ENCODE measurements at regions not wholly inside any gene's neighbourhood (a gene's known extent, or its start where the extent isn't known, plus 50 kb on each side); places are given as distances from the start of the nearest gene placed in this dataset.

DNA sequence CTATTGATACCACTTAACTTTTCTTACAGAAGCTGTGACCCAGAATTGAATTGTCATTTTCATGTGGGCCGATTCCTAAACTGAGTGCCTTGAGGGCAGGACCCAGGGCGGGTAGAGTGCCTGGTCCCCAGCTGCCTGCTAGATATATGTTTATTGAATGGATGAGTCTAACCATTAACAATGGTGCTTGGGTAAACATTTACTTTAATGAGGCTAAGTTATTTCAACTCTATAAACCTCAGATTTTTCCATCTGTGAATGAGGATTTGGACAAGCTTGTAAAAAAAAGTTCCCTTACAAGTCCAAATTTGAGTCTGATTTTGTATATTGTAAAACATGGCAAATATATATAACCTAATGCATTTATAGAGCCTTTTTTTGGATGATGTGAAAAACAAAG is 181.8 kb upstream of the ELL2 start:
- Histone ChIP-seq H3K4me2 (ENCODE audit: low read length) (no peak overlapping the region), H3K9me3 (ENCODE audit: low read length) (no peaks in the 10 kb centered on the region), H3K4me1 (ENCODE audit: insufficient read depth, low read length, severe bottlenecking) (no peaks in the 10 kb centered on the region), H4K20me1 (ENCODE audit: insufficient read depth, low read length) (no peaks in the 10 kb centered on the region), H2AFZ (ENCODE audit: low read length) (no peak overlapping the region), H3K9me2 (ENCODE audit: low read depth, low read length) (no peaks in the 10 kb centered on the region), H3K27me3 (ENCODE audit: insufficient read depth, low read length) (no peaks in the 10 kb centered on the region), H3K4me3 (ENCODE audit: low read depth, low read length, poor library complexity, severe bottlenecking) (no peak overlapping the region), H3K79me2 (ENCODE audit: insufficient read depth, low read length) (no peaks in the 10 kb centered on the region), H3K27ac (ENCODE audit: low read depth, low read length, poor library complexity, severe bottlenecking) (no peak overlapping the region), H3K36me3 (ENCODE audit: insufficient read depth, low read length) (no peaks in the 10 kb centered on the region), H3F3A (ENCODE audit: insufficient read depth, low read length) (no peaks in the 10 kb centered on the region), H3K9ac (ENCODE audit: low read length) (no peak overlapping the region)
- TF ChIP-seq CTCF (IDR thresholded peaks at IDR 0.05; ENCODE audit: low read length) (no peak), EZH2 (IDR thresholded peaks at IDR 0.05; ENCODE audit: borderline replicate concordance, low read length) (no peak)

- Histone ChIP-seq H3K9me2 (ENCODE audit: low read depth, low read length) (no peaks in the 10 kb centered on the region), H3K9ac (ENCODE audit: low read length) (no peak overlapping the region), H3K4me1 (ENCODE audit: insufficient read depth, low read length, severe bottlenecking) (no peaks in the 10 kb centered on the region), H3K27me3 (ENCODE audit: insufficient read depth, low read length) (no peaks in the 10 kb centered on the region), H3K4me3 (ENCODE audit: low read depth, low read length, poor library complexity, severe bottlenecking) (no peak overlapping the region), H3K27ac (ENCODE audit: low read depth, low read length, poor library complexity, severe bottlenecking) (no peak overlapping the region), H2AFZ (ENCODE audit: low read length) (no peak overlapping the region), H4K20me1 (ENCODE audit: insufficient read depth, low read length) (no peaks in the 10 kb centered on the region), H3K79me2 (ENCODE audit: insufficient read depth, low read length) (no peaks in the 10 kb centered on the region), H3K36me3 (ENCODE audit: insufficient read depth, low read length) (no peaks in the 10 kb centered on the region), H3K4me2 (ENCODE audit: low read length) (no peak overlapping the region), H3F3A (ENCODE audit: insufficient read depth, low read length) (no peaks in the 10 kb centered on the region), H3K9me3 (ENCODE audit: low read length) (no peaks in the 10 kb centered on the region)
- TF ChIP-seq CTCF (IDR thresholded peaks at IDR 0.05; ENCODE audit: low read length): no peak
- no peak for TF ChIP-seq EZH2 (IDR thresholded peaks at IDR 0.05; ENCODE audit: borderline replicate concordance, low read length)
Observed at GRCh38 chr5:96142786-96143434, 181.3 kb upstream of the ELL2 start.

DNA sequence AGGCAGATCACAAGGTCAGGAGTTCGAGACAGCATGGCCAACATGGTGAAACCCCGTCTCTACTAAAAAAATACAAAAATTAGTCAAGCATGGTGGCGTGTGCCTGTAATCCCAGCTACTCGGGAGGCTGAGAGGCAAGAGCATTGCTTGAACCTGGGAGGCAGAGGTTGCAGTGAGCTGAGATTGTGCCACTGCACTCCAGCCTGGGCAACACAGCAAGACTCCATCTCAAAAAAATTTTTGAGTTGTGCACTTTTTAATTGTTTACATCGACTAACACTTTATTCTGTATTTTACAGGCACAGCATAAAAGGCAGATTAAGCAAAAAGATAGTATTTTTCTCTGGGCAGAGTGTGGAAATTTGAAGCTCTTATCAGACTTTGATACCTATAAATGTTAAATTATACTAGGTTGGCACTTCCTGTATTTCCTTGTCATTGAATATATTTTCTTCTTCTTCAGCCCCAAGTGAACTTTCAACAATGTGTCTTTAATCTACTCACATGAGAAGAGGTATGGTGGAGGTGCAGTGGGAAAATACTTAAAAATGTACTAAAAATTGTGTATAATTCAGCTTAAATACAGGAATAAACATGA is 180.6 kb upstream of the ELL2 start:
- no peaks in the 10 kb centered on the region for H4K20me1 ChIP-seq (ENCODE audit: insufficient read depth, low read length)
- H3K36me3 ChIP-seq (ENCODE audit: insufficient read depth, low read length): no peaks in the 10 kb centered on the region
- no peaks in the 10 kb centered on the region for H3K9me3 ChIP-seq (ENCODE audit: low read length)
- no peaks in the 10 kb centered on the region for H3K27me3 ChIP-seq (ENCODE audit: insufficient read depth, low read length)
- H3K9ac ChIP-seq (ENCODE audit: low read length): no peak overlapping the region
- no peak overlapping the region for H3K4me3 ChIP-seq (ENCODE audit: low read depth, low read length, poor library complexity, severe bottlenecking)
- no peak overlapping the region for H3K27ac ChIP-seq (ENCODE audit: low read depth, low read length, poor library complexity, severe bottlenecking)
- H3K79me2 ChIP-seq (ENCODE audit: insufficient read depth, low read length): no peaks in the 10 kb centered on the region
- H3K4me1 ChIP-seq (ENCODE audit: insufficient read depth, low read length, severe bottlenecking): no peaks in the 10 kb centered on the region
- no peaks in the 10 kb centered on the region for H3F3A ChIP-seq (ENCODE audit: insufficient read depth, low read length)
- H2AFZ ChIP-seq (ENCODE audit: low read length): no peak overlapping the region
- H3K9me2 ChIP-seq (ENCODE audit: low read depth, low read length): no peaks in the 10 kb centered on the region
- no peak overlapping the region for H3K4me2 ChIP-seq (ENCODE audit: low read length)
- TF ChIP-seq CTCF (IDR thresholded peaks at IDR 0.05; ENCODE audit: low read length) (no peak), EZH2 (IDR thresholded peaks at IDR 0.05; ENCODE audit: borderline replicate concordance, low read length) (no peak)
